SK-N-SH treated with all-trans-retinoic acid at 6 μM for 48 hours (cell line): ENCODE measurements at regions not wholly inside any gene's neighbourhood (a gene's known extent, or its start where the extent isn't known, plus 50 kb on each side); places are given as distances from the start of the nearest gene placed in this dataset.

Experiments used
- ESRRG ChIP-seq: fragments of 250-450 bp; sonication (Bioruptor Pico); IDR thresholded peaks from 2 replicates; pipeline ENCODE4 v1.6.1; 2021; ENCODE audit warnings: mild to moderate bottlenecking
- GLIS3 ChIP-seq: fragments of 250-450 bp; sonication (Bioruptor Pico); IDR thresholded peaks from 2 replicates; pipeline ENCODE4 v1.5.0; 2020; ENCODE audit warnings: mild to moderate bottlenecking, moderate library complexity
- PATZ1 ChIP-seq: fragments of 250-450 bp; sonication (Bioruptor Pico); IDR thresholded peaks from 2 replicates; pipeline ENCODE4 v1.8.0; 2020; ENCODE audit warnings: mild to moderate bottlenecking, moderate library complexity, borderline replicate concordance
- POU6F1 ChIP-seq: fragments of 250-450 bp; sonication (Bioruptor Pico); IDR thresholded peaks from 2 replicates; pipeline ENCODE4 v1.8.0; 2021; ENCODE audit warnings: low read depth, mild to moderate bottlenecking, moderate library complexity, borderline replicate concordance
- PPARA ChIP-seq: fragments of 250-450 bp; sonication (Bioruptor Pico); IDR thresholded peaks from 2 replicates; pipeline ENCODE4 v1.5.0; 2020; ENCODE audit warnings: mild to moderate bottlenecking, borderline replicate concordance
- RARB ChIP-seq: fragments of 250-450 bp; sonication (Bioruptor Pico); IDR thresholded peaks from 2 replicates; pipeline ENCODE4 v1.8.0; 2021; ENCODE audit warnings: mild to moderate bottlenecking, moderate library complexity
- TCF4 ChIP-seq: fragments of 250-450 bp; sonication (Bioruptor Pico); IDR thresholded peaks from 2 replicates; pipeline ENCODE4 v1.8.0; 2021; ENCODE audit warnings: mild to moderate bottlenecking, moderate library complexity, borderline replicate concordance
- TOX ChIP-seq: fragments of 250-450 bp; sonication (Bioruptor Pico); IDR thresholded peaks from 2 replicates; pipeline ENCODE4 v1.8.0; 2021; ENCODE audit warnings: mild to moderate bottlenecking, moderate library complexity, borderline replicate concordance
- TSHZ2 ChIP-seq: fragments of 250-450 bp; sonication (Bioruptor Pico); IDR thresholded peaks from 2 replicates; pipeline ENCODE4 v1.5.0; 2020; ENCODE audit warnings: mild to moderate bottlenecking, moderate library complexity
- ZFP3 ChIP-seq: fragments of 250-450 bp; sonication (Bioruptor Pico); IDR thresholded peaks from 2 replicates; pipeline ENCODE4 v1.5.0; 2020; ENCODE audit warnings: mild to moderate bottlenecking, moderate library complexity
- ZFP30 ChIP-seq: fragments of 450-650 bp; formaldehyde crosslinking; IDR thresholded peaks from 2 replicates; pipeline ENCODE4 v1.5.0; 2022; ENCODE audit warnings: mild to moderate bottlenecking, moderate library complexity
- ZNF70 ChIP-seq: fragments of 450-650 bp; formaldehyde crosslinking; IDR thresholded peaks from 2 replicates; pipeline ENCODE4 v1.5.0; 2020; ENCODE audit warnings: mild to moderate bottlenecking, moderate library complexity
- ZNF8 ChIP-seq: fragments of 450-650 bp; formaldehyde crosslinking; IDR thresholded peaks from 2 replicates; pipeline ENCODE4 v1.5.0; 2020; ENCODE audit warnings: mild to moderate bottlenecking, moderate library complexity

- TF ChIP-seq ZFP30 (CRISPR knock-in tag) (no peak), ZFP3 (CRISPR knock-in tag) (no peak), PATZ1 (CRISPR knock-in tag) (no peak), POU6F1 (CRISPR knock-in tag) (no peak), GLIS3 (no peak), TCF4 (no peak), RARB (CRISPR knock-in tag) (no peak), ESRRG (CRISPR knock-in tag) (no peak), PPARA (CRISPR knock-in tag) (no peak), TOX (CRISPR knock-in tag) (no peak), ZNF70 (no peak), ZNF8 (CRISPR knock-in tag) (no peak), TSHZ2 (CRISPR knock-in tag) (no peak)
Observed at GRCh38 chr4:24677909-24678308, 93.6 kb upstream of the DHX15 start.
